ENCODE measurements at regions not wholly inside any gene's neighbourhood (a gene's known extent, or its start where the extent isn't known, plus 50 kb on each side); places are given as distances from the start of the nearest gene placed in this dataset.
"Not testable (repeated sequence)": the region's sequence is repeated elsewhere in the genome, so short reads cannot be mapped to it uniquely, and the experiment has no call there.

- WGBS, 2 donors = 36% methylated on average over 3 of the region's 4 CpGs; no CpG with 5 or more reads in 1 of the 2 donors
- ATAC-seq; H3K27me3 ChIP-seq; H3K36me3 ChIP-seq (replicated peaks in 1 of 2; ENCODE audit: insufficient read depth in 1 of 2, low read depth in 2 of 2); H3K4me3 ChIP-seq; H3K9me3 ChIP-seq; intact Hi-C loops (cut with DNase I); H3K4me1 ChIP-seq; DNase-seq; H3K27ac ChIP-seq: not testable (repeated sequence)
Observed at GRCh38 chr2:89969190-89969589, 1277.7 kb downstream of the RPIA start.

GRCh38 chr2:89973849-89974248 is 1282.4 kb downstream of the RPIA start:
- H3K4me3 ChIP-seq; H3K36me3 ChIP-seq (replicated peaks in 1 of 2; ENCODE audit: insufficient read depth in 1 of 2, low read depth in 2 of 2); H3K27ac ChIP-seq; intact Hi-C loops (cut with DNase I); H3K27me3 ChIP-seq; DNase-seq; H3K4me1 ChIP-seq; ATAC-seq; H3K9me3 ChIP-seq: not testable (repeated sequence)
- WGBS, 2 donors = 64 to 78% methylated on average over 2 to 3 of the region's 3 CpGs

DNA sequence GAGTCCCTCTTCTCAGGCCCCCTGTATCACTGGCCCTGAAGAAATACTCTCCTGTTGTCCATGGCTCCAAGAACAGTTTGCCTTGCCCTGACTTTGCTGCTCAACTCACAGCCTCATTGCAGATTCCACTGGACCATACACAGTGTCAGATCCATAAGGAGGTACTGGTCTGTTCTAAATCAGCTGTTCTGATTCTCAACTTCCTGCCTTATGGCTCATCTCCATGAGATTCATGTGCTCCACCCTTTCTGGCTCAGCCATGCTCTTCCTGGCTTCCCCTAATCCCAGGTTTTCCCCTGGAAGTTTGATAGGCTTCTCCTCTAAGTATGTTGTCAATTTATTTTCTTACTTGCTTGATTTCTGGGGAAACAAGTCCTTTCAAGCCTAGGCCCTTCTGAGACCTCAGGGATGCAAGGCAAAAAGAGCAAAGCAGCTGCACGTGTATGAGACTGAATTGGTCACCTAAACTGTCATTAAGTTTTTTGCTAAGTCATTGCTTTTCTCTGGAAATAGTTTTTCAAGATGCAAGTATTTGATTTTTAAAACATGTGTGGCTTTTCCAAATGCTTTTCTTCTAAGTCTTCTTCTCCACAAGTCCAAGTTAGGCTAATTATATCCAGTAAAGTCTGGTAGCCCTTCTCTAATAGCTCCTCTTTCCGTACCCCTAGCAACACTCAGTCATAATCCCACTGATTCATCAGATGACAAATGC is 1288.5 kb downstream of the RPIA start:
- H3K36me3 ChIP-seq (replicated peaks in 1 of 2; ENCODE audit: insufficient read depth in 1 of 2, low read depth in 2 of 2); H3K4me3 ChIP-seq; H3K9me3 ChIP-seq; ATAC-seq; H3K27me3 ChIP-seq; H3K4me1 ChIP-seq; intact Hi-C loops (cut with DNase I); DNase-seq; H3K27ac ChIP-seq: not testable (repeated sequence)
- 48 to 53% methylated on average over 2 of the region's 2 CpGs for WGBS, 2 donors

GRCh38 chr2:89982246-89982645 is 1290.8 kb downstream of the RPIA start:
- H3K27ac ChIP-seq; intact Hi-C loops (cut with DNase I): not testable (repeated sequence)

DNA sequence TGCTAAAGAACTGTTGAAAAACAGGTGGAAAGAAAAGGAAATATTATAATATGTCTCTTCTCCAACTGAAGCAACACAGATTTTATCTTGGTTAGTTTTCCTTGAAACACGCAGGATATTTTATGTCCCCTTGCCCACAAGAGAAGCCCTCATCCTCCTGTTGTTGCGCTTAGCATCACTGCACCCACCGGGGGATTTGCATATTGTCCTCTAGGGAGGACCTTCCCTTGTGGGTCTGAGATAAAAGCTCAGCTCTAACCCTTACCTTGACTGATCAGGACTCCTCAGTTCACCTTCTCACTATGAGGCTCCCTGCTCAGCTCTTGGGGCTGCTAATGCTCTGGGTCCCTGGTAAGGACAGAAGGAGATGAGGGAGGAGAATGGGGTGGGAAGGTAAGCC is 1294.2 kb downstream of the RPIA start:
- H3K4me1 ChIP-seq; H3K9me3 ChIP-seq; H3K4me3 ChIP-seq; intact Hi-C loops (cut with DNase I); DNase-seq; H3K36me3 ChIP-seq (replicated peaks in 1 of 2; ENCODE audit: insufficient read depth in 1 of 2, low read depth in 2 of 2); H3K27me3 ChIP-seq; ATAC-seq; H3K27ac ChIP-seq: not testable (repeated sequence)
- WGBS, 2 donors = no CpG with 5 or more reads among the region's 3 CpGs

More at GRCh38 chr2:89982246-89982645, 1290.8 kb downstream of the RPIA start:
- ATAC-seq; H3K36me3 ChIP-seq (replicated peaks in 1 of 2; ENCODE audit: insufficient read depth in 1 of 2, low read depth in 2 of 2); H3K27me3 ChIP-seq; H3K4me1 ChIP-seq; H3K4me3 ChIP-seq; DNase-seq; H3K9me3 ChIP-seq: not testable (repeated sequence)
- WGBS, 2 donors = 35 to 36% methylated on average over 4 of the region's 4 CpGs

- H3K27me3 ChIP-seq; DNase-seq; ATAC-seq; H3K4me3 ChIP-seq; intact Hi-C loops (cut with DNase I); H3K36me3 ChIP-seq (replicated peaks in 1 of 2; ENCODE audit: insufficient read depth in 1 of 2, low read depth in 2 of 2); H3K9me3 ChIP-seq; H3K4me1 ChIP-seq; H3K27ac ChIP-seq: not testable (repeated sequence)
- 58% methylated on average over 4 of the region's 4 CpGs; no CpG with 5 or more reads in 1 of the 2 donors for WGBS, 2 donors
Observed at GRCh38 chr2:89986532-89986931, 1295.1 kb downstream of the RPIA start.

DNA sequence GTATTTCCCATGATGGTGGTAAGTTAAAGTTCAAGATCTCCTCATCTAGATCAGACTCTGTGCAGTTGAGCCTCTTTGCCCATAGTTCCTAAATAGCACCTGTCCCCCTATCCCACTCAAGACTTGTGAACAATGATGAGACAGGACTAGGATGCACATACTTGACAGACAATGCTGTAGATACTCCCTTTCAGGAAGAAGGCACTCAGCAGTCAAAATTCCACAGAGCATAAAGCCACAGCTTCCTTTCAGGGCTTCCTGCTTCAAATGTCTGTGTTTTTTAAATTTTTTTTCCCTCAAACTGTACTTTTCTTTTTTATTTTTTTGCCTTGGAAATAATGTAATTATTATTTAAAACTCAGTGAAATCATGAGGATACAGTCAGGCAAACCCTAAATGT is 1305.3 kb downstream of the RPIA start:
- H3K4me3 ChIP-seq; ATAC-seq; intact Hi-C loops (cut with DNase I); H3K9me3 ChIP-seq; DNase-seq; H3K27me3 ChIP-seq; H3K36me3 ChIP-seq (replicated peaks in 1 of 2; ENCODE audit: insufficient read depth in 1 of 2, low read depth in 2 of 2); H3K27ac ChIP-seq; H3K4me1 ChIP-seq: not testable (repeated sequence)

GRCh38 chr2:90004553-90004952 is 1313.1 kb downstream of the RPIA start:
- H3K27me3 ChIP-seq; DNase-seq; H3K9me3 ChIP-seq; H3K36me3 ChIP-seq (replicated peaks in 1 of 2; ENCODE audit: insufficient read depth in 1 of 2, low read depth in 2 of 2); ATAC-seq; H3K4me1 ChIP-seq; intact Hi-C loops (cut with DNase I); H3K4me3 ChIP-seq; H3K27ac ChIP-seq: not testable (repeated sequence)

DNA sequence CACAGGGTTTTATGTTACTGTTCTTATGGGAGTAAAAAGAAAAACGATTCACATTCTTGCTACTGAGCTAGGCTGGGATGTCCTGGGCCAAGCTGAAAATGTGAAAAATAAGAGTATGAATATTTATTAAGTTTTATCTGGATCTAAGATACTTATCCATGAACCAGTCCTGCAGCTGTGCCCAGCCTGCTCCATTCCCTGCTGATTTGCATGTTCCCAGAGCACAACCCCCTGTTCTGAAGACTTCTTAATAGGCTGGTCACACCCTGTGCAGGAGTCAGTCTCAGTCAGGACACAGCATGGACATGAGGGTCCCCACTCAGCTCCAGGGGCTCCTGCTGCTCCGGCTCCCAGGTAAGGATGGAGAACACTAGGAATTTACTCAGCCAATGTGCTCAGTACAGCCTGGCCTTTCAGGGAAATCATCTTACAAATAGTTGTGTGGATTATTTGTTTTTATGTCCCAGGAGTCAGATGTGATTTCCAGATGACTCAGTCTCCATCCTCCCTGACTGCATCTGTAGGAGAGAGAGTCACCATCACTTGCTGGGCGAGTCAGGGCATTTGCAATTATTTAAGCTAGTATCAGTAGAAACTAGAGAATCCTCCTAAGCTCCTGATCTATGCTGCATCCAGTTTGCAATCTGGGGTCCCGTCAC is 1319.1 kb downstream of the RPIA start:
- H3K36me3 ChIP-seq (replicated peaks in 1 of 2; ENCODE audit: insufficient read depth in 1 of 2, low read depth in 2 of 2); H3K9me3 ChIP-seq; H3K4me3 ChIP-seq; ATAC-seq; DNase-seq; intact Hi-C loops (cut with DNase I); H3K27me3 ChIP-seq; H3K27ac ChIP-seq; H3K4me1 ChIP-seq: not testable (repeated sequence)
- 17 to 80% methylated on average over 1 to 2 of the region's 4 CpGs for WGBS, 2 donors

GRCh38 chr2:90011101-90011443 is 1319.6 kb downstream of the RPIA start:
- H3K4me3 ChIP-seq; H3K27ac ChIP-seq; H3K9me3 ChIP-seq; ATAC-seq; H3K4me1 ChIP-seq; DNase-seq; intact Hi-C loops (cut with DNase I); H3K36me3 ChIP-seq (replicated peaks in 1 of 2; ENCODE audit: insufficient read depth in 1 of 2, low read depth in 2 of 2); H3K27me3 ChIP-seq: not testable (repeated sequence)

- intact Hi-C loops (cut with DNase I) = not testable (repeated sequence)
Observed at GRCh38 chr2:90019908-90020307, 1328.4 kb downstream of the RPIA start.

GRCh38 chr2:90021234-90021633 is 1329.8 kb downstream of the RPIA start:
- no CpG with 5 or more reads among the region's 9 CpGs for WGBS, 2 donors

More at GRCh38 chr2:90019908-90020307, 1328.4 kb downstream of the RPIA start:
- 17 to 18% methylated on average over 1 of the region's 1 CpG for WGBS, 2 donors
- not testable (repeated sequence) for H3K36me3 ChIP-seq (replicated peaks in 1 of 2; ENCODE audit: insufficient read depth in 1 of 2, low read depth in 2 of 2); H3K4me1 ChIP-seq; H3K9me3 ChIP-seq; H3K27ac ChIP-seq; ATAC-seq; DNase-seq; H3K4me3 ChIP-seq; H3K27me3 ChIP-seq

More at GRCh38 chr2:90021234-90021633, 1329.8 kb downstream of the RPIA start:
- H3K4me1 ChIP-seq; ATAC-seq; DNase-seq; H3K27me3 ChIP-seq; H3K9me3 ChIP-seq; intact Hi-C loops (cut with DNase I); H3K4me3 ChIP-seq; H3K36me3 ChIP-seq (replicated peaks in 1 of 2; ENCODE audit: insufficient read depth in 1 of 2, low read depth in 2 of 2); H3K27ac ChIP-seq: not testable (repeated sequence)

Data from body of pancreas (tissue), 4 donors.